HG03095 (cell line): ENCODE measurements at regions not wholly inside any gene's neighbourhood (a gene's known extent, or its start where the extent isn't known, plus 50 kb on each side); places are given as distances from the start of the nearest gene placed in this dataset.

ENCODE experiments used
- ATAC-seq: cut with Tn5 transposase; IDR thresholded peaks from one replicate; pipeline ENCODE4 v1.9.1; 2021; ENCODE audit warnings: moderate library complexity; ENCODE audit not compliant: unreplicated experiment

GRCh38 chr14:53692885-53693284, 263.7 kb downstream of the BMP4 start:
- ATAC-seq: no peak

GRCh38 chr14:53692451-53692850, 264.2 kb downstream of the BMP4 start:
- no peak for ATAC-seq

DNA sequence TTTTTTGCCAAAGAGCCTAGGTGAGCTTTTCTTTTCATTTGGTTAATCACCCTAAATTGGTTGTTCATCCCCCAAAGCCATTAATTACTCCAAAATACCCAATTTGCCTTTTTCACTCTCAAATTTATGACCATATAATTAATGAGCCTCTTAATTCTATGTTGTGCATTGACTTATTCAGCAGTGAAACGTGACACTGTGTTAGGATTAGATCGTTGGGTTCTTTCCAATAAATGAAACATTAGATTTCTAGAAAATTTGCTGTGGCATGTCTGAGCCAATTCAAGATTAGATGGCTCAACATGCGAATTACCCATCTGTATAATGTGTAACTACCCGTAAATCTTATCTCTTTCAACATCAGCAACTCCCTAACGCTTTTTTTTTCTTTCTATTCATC, 273.4 kb downstream of the BMP4 start:
- ATAC-seq: no peak

DNA sequence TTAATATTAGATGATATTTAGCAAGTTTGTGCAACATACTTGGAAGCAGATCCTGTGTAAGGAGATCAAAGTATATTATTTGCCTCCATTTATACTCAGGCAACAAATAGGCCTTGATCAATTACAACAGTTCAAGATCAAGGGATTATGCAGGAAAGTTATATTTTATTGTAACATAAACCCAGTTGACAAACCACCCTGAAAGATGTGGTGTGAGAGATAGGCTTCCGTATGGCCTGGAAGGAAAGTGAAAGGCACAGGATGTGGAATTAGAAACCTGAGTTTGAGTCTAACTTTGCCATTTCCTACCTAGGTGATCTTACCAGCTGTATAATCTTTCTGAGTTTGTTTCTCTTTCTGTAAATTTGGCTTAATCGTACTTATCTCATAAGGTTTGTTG, 284.1 kb downstream of the BMP4 start:
- ATAC-seq: no peak

DNA sequence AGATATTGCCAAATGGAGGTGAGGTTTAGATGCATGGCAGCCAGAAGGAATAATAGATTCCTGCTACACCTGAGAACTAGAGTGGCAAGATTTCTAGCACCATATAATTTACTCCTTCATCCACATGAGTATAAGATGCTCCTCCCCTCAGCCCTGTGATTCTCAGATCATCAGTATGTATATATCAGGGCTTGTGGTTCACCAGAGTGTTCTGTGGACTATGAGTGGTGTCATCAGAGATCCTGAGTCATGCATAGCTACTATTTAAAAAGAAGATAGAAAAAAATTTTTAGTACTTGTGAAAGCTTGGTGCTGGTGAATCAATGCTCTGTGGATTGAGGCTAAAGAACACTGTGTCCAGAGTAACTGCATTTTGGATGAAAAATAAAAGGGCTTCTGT, 285.9 kb downstream of the BMP4 start:
- no peak for ATAC-seq

GRCh38 chr14:53668897-53669296, 287.7 kb downstream of the BMP4 start:
- no peak for ATAC-seq

GRCh38 chr14:53663709-53664108, 292.9 kb downstream of the BMP4 start:
- ATAC-seq: no peak

DNA sequence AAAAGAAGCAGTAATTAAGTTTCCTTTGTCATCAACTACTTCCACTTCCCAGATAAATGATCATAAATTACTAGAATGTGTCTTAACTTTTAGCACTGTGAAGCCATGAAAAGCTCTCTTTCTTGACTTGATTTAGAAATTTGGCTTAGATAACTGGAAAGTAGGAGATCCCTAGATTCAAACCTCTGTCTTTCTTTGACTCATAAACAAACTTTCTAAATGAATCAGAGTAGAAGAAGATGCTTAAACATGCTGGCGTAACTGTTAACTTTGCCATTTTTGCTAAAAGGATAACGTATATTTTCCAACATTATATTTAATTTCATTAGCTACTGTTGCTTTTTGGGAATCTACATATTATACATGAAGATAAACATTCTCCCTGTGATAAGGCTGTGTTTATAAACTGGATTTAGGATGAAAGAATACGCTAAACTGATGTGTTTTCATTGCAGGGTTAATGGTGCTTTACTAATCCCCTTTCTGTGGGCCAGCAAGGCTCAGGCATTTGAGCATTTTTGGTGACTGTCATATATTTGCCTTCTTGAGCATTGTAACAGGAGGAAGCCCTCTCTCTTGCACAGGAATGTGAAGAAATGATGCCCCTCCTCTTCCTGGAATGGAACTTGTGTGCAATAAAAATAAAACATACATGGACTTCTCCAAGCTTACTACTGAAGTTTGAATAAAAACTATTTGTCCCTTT, 301.4 kb downstream of the BMP4 start:
- ATAC-seq: no peak

DNA sequence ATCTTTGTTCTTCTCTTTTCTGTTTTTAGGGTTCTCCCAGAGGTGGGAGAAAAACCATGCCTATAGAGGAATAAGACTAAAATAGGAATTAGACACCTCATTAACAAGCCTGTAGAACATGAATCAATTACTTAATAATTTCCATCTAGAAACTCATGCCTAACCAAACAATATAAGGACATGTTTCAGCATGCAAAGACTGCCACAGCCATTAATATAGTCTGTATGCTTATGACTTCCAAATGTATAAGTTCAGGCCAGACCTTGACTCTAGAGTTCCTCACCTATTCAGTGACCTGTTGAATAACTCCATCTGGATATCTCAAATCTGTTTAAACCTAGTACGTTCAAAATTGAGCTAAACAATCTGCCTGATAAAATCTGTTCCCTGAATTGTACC, 304.6 kb downstream of the BMP4 start:
- no peak for ATAC-seq

DNA sequence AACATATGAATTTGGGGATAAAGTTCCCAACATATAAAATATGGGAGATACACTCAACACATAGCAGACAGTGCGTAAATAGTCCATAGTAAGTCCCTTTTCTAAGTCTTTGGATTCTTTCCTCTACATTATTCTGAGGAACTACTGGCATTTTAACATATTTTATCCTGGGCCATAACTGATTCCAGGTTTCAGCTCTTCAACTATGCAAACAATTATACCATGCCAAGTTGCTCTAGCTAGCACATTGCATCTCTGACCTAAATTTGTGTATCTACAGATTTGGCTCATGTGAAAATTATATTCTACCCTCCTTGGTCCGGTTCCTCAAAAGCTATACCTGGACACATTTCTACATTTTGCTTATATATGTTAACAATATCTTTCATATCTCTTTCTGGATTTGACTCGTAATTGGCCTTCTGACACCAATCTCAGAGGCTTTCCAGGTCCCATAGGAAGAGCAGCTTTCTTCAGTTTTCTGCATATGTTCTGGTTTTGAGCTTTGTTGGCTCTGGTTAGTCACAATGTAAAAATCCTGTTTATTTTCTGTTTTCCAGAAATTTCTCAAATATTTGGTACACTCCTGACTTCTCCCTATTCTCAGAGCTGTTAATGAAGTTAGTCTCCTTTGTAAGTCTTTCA, 305.4 kb downstream of the BMP4 start:
- ATAC-seq: no peak

GRCh38 chr14:53646925-53647324, 309.7 kb downstream of the BMP4 start:
- ATAC-seq: no peak

DNA sequence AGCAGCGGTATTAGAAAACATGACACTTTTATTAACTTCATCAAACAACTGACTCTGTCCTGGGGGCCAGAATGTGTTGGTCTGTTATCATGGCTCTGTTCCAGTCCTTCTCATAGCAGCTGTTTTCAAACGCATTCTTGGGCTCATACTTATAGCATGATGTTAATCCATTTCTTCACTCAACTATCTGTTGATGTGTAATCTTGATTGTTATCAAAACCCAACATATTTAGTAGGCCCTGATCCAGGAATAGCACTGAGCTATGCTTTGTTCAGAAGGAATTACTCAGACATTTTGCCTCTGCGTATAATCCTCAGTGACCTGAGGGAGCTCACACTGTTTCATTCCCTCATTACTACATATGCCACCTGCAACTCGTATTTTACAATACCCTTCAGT, 315.9 kb downstream of the BMP4 start:
- ATAC-seq: no peak

DNA sequence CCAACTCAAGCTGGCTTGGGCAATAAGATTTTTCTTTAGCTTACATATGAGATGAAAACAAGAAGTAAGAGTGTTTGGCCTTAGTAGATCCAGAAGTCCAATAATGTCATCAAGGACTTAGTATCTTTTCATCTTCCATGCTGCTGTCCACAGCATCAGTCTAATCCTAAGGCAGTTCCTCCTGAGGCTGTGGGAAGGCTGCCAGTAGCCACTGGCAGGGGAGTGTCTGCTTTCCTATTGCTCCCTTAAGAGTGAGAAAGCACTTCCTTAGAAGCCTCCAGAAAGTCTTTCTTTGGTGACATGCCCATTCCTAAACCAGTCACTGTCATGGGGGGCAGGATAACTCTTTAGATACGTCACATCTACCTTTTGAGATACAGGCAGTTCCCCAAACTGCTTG, 317.7 kb downstream of the BMP4 start:
- ATAC-seq: no peak

GRCh38 chr14:53634793-53635192, 321.8 kb downstream of the BMP4 start:
- no peak for ATAC-seq

DNA sequence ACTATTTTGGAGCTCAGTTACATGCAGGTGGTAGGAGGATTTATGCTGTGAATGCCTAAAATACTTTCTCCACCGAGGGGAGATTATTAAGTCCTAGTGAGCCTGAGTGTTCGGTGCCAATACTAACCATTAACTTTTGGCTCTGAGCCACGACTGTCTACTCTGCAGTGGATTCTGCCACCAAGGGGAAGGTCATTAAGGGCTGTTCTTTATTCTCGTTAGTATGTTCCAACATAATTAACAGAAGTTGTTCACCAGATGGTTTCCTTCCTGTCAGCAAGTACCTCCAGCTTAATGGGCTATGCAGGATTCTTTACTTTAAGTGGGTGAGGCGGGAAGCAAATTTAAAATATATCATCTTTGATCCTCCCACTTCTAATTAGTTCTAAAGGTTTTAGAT, 326.3 kb downstream of the BMP4 start:
- no peak for ATAC-seq

DNA sequence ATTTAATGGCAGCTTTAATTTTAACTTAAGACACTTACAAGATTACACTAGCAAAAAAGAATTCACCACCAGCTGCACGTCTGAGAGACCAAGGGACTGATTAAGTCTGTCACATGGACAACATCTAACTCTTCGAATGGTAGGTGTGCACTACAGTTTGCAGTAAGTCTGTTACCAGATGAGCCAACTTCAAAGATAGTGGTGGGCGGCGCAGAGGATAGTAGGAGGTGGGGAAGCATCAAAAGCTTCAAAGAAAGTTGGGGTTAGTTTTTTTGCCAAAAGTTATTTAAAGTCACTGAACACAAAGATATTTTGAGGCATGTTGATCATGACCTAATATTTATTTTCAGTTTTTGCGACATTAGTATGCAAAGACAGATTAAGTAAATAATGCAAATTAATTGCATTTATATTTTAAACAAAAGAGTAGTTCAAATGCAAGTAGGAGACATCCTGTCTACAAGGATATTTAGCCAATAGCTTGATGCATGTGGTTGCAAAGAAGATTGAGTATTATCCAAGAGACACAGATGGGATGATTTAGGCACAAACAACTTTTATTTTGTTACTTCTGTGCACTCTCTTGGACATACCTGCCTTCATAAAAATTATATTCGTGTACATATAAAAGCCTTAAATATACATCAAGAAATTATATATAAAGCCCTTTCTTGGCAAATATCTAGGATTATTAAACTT, 327.7 kb downstream of the BMP4 start:
- ATAC-seq: no peak

GRCh38 chr14:53628261-53628660, 328.4 kb downstream of the BMP4 start:
- ATAC-seq: no peak

- ATAC-seq: no peak
Observed at GRCh38 chr14:53626761-53627160, 329.9 kb downstream of the BMP4 start.

GRCh38 chr14:53622447-53622846, 334.2 kb downstream of the BMP4 start:
- ATAC-seq: no peak

- no peak for ATAC-seq
Observed at GRCh38 chr14:53621921-53622320, 334.7 kb downstream of the BMP4 start.

DNA sequence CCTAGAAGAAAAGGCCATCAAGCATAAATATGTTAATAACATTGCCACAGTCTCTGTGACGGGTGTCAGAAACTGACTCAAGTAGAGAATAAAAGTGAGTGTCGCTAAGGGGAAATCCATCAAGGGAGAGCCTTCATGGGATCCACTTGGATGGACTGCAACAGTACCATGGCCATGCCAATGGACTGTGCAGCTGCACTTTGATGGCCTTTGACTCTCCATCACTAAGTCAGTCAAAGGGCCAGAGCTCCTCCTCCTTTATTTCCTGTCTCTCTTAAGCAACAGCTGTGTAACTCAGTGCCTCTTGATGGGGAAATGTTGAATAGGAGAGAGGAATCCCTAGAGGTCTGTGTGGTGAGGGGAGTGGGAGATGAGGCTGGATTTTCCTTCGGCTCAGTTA, 335.2 kb downstream of the BMP4 start:
- ATAC-seq: no peak

GRCh38 chr14:53620890-53621289, 335.7 kb downstream of the BMP4 start:
- no peak for ATAC-seq
